ENCODE measurements at regions not wholly inside any gene's neighbourhood (a gene's known extent, or its start where the extent isn't known, plus 50 kb on each side); places are given as distances from the start of the nearest gene placed in this dataset.

DNA sequence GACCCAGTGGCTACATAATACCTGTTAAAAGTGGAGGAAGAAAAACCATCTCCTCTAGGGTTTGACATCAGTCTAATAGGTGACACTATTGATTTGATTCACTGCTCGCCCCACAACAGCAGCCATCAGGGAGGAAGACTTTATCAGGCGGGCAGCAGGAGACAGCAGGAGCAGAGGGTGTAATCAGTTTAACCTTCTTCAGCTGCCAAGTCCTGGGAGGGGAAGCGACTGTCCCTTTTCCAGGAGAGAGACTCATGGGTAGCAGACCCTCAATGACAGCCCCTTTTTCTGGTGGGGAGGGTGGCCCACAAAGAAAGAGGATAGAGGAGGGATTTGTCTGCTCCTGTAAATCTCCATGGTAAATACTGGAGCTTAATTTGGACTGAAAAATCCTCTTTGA is 291.8 kb downstream of the HAPSTR1 start:
- no peaks in the 10 kb centered on the region for H3K27me3 ChIP-seq
- TF ChIP-seq, protein P1, sequence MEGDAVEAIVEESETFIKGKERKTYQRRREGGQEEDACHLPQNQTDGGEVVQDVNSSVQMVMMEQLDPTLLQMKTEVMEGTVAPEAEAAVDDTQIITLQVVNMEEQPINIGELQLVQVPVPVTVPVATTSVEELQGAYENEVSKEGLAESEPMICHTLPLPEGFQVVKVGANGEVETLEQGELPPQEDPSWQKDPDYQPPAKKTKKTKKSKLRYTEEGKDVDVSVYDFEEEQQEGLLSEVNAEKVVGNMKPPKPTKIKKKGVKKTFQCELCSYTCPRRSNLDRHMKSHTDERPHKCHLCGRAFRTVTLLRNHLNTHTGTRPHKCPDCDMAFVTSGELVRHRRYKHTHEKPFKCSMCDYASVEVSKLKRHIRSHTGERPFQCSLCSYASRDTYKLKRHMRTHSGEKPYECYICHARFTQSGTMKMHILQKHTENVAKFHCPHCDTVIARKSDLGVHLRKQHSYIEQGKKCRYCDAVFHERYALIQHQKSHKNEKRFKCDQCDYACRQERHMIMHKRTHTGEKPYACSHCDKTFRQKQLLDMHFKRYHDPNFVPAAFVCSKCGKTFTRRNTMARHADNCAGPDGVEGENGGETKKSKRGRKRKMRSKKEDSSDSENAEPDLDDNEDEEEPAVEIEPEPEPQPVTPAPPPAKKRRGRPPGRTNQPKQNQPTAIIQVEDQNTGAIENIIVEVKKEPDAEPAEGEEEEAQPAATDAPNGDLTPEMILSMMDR (IDR thresholded peaks at IDR 0.05 in 4 of 5, conservative IDR thresholded peaks at IDR 0.05 in 1 of 5), result no peak
- intact Hi-C loops (cut with DNase I; ENCODE audit: low total_unique reads), result no loop called here
- no peak overlapping the region for H3K27ac ChIP-seq
- H3K36me3 ChIP-seq, result no peaks in the 10 kb centered on the region
- H3K4me3 ChIP-seq, result no peak overlapping the region
- in situ Hi-C loops (cut with MboI; ENCODE audit: low sequenced_read_pairs in 4 of 4), result no loop called here
- H3K4me1 ChIP-seq, result no peaks in the 10 kb centered on the region
- no peak for DNase-seq
- H3K9me3 ChIP-seq, result no peaks in the 10 kb centered on the region
- no peak for ATAC-seq

DNA sequence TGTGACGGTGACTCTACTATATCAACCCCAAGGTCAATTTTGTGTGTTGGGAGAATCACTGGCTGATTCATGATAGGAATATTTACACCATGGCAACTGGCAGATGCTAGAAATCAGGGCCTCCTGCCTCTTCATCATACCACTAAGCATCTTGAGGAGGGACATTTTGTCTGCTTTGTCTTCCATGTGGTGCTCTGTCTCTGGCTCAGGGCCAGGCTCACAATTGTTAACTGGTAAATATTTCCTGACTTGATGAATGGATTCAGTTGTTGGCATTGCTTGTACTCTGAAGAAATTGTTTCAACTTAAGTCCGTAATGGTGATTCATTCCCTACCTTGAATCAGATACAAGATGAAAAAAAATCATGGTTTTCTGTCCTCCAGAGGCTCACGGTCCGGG is 292.7 kb downstream of the HAPSTR1 start:
- no peaks in the 10 kb centered on the region for H3K9me3 ChIP-seq
- intact Hi-C loops (cut with DNase I; ENCODE audit: low total_unique reads), result no loop called here
- no peak for ATAC-seq

DNA sequence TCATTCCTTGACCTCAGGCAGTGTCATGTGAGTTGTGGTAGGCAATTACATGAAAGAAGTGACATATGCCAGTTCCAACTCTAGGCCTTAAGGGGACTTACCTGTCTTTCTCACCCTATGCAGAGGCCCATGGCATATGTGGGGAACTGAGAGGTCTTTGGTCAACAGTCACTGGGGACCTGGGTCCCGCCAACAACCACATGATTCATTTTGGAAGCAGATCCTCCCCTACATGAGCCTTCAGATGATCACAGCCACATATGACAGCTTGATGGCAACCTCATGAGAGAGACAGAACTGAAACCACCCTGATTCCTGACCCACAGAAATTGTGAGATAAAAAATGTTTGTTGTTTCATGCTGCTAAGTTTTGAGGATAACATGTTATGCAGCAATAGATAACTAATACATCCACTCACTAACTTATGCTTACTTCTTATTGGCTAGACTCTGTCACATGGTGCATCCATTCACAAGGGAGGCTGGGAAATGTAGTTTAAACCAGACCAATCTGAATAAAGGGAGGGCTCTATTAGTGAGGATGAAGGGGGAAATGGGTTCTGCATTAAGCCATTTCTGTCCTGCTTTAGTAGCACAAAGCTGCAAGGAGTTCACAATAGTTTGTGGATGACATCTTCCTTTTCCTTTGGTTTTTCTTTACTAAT is 298.2 kb downstream of the HAPSTR1 start:
- Histone ChIP-seq H3K27ac (no peak overlapping the region), H3K27me3 (no peaks in the 10 kb centered on the region), H3K36me3 (no peaks in the 10 kb centered on the region), H3K4me1 (no peaks in the 10 kb centered on the region), H3K9me3 (no peaks in the 10 kb centered on the region), H3K4me3 (no peak overlapping the region)
- in situ Hi-C loops (cut with MboI; ENCODE audit: low sequenced_read_pairs in 4 of 4) (no loop called here), intact Hi-C loops (cut with DNase I; ENCODE audit: low total_unique reads) (no loop called here)
- ATAC-seq (no peak), DNase-seq (no peak)
- TF ChIP-seq, protein P1 (IDR thresholded peaks at IDR 0.05 in 4 of 5, conservative IDR thresholded peaks at IDR 0.05 in 1 of 5), result no peak
- no peak for TF ChIP-seq POLR2A (IDR thresholded peaks at IDR 0.05)

More for the DNA sequence above, 292.7 kb downstream of the HAPSTR1 start:
- Histone ChIP-seq H3K4me1 (no peaks in the 10 kb centered on the region), H3K36me3 (no peaks in the 10 kb centered on the region), H3K27ac (no peak overlapping the region), H3K4me3 (no peak overlapping the region), H3K27me3 (no peaks in the 10 kb centered on the region)
- TF ChIP-seq, protein P1 (IDR thresholded peaks at IDR 0.05 in 4 of 5, conservative IDR thresholded peaks at IDR 0.05 in 1 of 5), result no peak
- in situ Hi-C loops (cut with MboI; ENCODE audit: low sequenced_read_pairs in 4 of 4), result no loop called here
- no peak for DNase-seq

DNA sequence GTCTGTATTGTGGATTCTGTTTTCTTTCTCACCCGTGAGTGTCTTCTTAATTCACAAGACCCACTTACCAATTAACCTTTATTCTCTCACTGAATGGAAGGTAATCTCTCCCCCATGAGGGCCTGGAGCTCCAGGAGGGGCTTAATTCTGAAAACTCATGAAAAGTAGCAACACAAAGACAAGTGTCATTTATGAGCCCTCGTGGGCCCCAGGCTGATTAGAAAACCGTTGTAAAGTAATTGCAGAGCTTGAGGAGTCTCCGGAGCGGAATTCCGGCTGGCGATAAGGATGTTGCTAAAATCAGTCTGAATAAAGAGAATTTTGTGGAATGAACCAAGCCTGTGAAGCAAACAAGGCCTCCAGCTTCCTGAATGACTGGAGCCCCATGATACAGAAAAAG is 301.5 kb downstream of the HAPSTR1 start:
- intact Hi-C loops (cut with DNase I; ENCODE audit: low total_unique reads), result no loop called here
- TF ChIP-seq, protein P1 (IDR thresholded peaks at IDR 0.05 in 4 of 5, conservative IDR thresholded peaks at IDR 0.05 in 1 of 5), result no peak
- TF ChIP-seq POLR2A (IDR thresholded peaks at IDR 0.05), result no peak

DNA sequence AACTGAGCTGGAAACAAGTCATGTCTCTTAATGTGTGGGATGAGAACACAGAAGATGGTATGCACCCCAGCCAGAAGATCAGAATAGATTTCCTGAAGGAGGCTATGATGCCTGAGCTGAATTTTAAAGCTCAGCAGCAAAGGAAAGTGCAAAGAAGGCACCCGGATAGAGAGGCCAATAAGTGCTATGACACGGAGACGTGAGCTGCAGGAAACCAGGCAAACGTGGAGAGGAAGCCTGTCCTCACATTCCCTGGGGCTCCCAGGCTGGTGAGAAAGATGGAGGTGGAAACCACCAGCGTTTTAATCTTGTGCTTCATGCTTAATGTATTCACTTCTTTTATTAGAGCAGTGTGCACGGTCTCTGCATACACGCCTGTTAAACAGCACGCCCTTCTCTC is 302.1 kb downstream of the HAPSTR1 start:
- intact Hi-C loops (cut with DNase I; ENCODE audit: low total_unique reads) (no loop called here), in situ Hi-C loops (cut with MboI; ENCODE audit: low sequenced_read_pairs in 4 of 4) (no loop called here)
- DNase-seq, result no peak
- no peak for ATAC-seq
- no peaks in the 10 kb centered on the region for H3K36me3 ChIP-seq
- H3K4me1 ChIP-seq, result no peaks in the 10 kb centered on the region
- H3K9me3 ChIP-seq, result no peaks in the 10 kb centered on the region
- H3K27me3 ChIP-seq, result peaks cover 0 to 3% (median 0%) of the 10 kb centered on the region in 3 donors
- no peak overlapping the region for H3K27ac ChIP-seq
- TF ChIP-seq POLR2A (IDR thresholded peaks at IDR 0.05), result no peak
- TF ChIP-seq, protein P1 (IDR thresholded peaks at IDR 0.05 in 4 of 5, conservative IDR thresholded peaks at IDR 0.05 in 1 of 5), result no peak
- H3K4me3 ChIP-seq, result no peak overlapping the region

More for the DNA sequence above, 301.5 kb downstream of the HAPSTR1 start:
- Histone ChIP-seq H3K27me3 (peaks cover 0 to 3% (median 0%) of the 10 kb centered on the region in 3 donors), H3K9me3 (no peaks in the 10 kb centered on the region), H3K4me1 (no peaks in the 10 kb centered on the region), H3K27ac (no peak overlapping the region), H3K36me3 (no peaks in the 10 kb centered on the region), H3K4me3 (no peak overlapping the region)
- DNase-seq (no peak), ATAC-seq (no peak)
- in situ Hi-C loops (cut with MboI; ENCODE audit: low sequenced_read_pairs in 4 of 4), result no loop called here
